H54 (cell line): ENCODE measurements at regions not wholly inside any gene's neighbourhood (a gene's known extent, or its start where the extent isn't known, plus 50 kb on each side); places are given as distances from the start of the nearest gene placed in this dataset.

Source experiments
- DNase-seq: peaks from one replicate; pipeline ENCODE4 v3.0.0; 2011; ENCODE audit warnings: low spot score, mixed read lengths; ENCODE audit not compliant: insufficient read length
- FAIRE-seq: peaks from 3 replicates; lab custom pipeline; 2011; peaks lifted over from hg19 to GRCh38; lab: Jason Lieb, UNC
- POLR2A ChIP-seq: IDR thresholded peaks from 2 replicates; pipeline ENCODE4 v1.6.1; 2011; ENCODE audit warnings: low read depth, mild to moderate bottlenecking, low read length

DNA sequence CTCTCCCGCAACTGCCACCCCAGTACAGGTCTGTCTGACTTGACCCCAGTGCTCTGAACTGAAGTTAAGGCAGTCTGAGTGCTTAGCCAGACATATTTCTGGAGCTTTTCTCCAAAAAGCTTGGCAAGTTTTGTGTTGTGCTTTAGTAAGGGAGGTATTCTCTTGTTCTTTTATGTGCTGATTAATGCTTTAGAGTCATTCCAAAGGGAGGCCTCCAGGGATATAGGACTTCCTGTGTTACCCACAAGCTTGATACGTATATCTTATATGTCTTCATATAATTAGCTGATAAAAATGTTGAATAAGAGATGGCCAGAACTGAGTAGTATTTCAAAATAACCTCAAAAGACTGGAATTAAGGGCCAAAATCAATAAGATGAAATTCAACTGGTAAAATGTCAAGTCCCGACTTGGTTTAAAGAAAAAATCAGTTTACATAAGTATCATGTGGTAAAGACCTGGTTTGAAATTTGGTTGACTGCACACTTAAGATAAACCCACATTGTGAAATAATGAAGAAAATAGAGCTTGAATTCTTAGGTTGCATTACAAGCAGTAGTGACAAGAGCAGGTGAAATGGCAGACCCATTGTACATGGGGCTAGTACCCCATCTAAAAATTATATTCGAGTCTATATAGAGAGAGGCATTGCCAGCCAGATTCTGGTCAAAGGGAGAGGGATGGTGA, 226.9 kb downstream of the SNX19 start:
- no peak for TF ChIP-seq POLR2A
- DNase-seq: no peak
- no peak for FAIRE-seq

GRCh38 chr11:130691581-130691980, 224.7 kb downstream of the SNX19 start:
- DNase-seq (no peak), FAIRE-seq (no peak)
- no peak for TF ChIP-seq POLR2A

- TF ChIP-seq POLR2A: no peak
- FAIRE-seq (no peak), DNase-seq (no peak)
Measured at GRCh38 chr11:130692220-130692619, 224.1 kb downstream of the SNX19 start.

GRCh38 chr11:130693543-130693942, 222.7 kb downstream of the SNX19 start:
- no peak for TF ChIP-seq POLR2A
- DNase-seq (no peak), FAIRE-seq (no peak)

GRCh38 chr11:130694488-130695045, 221.7 kb downstream of the SNX19 start:
- DNase-seq (no peak), FAIRE-seq (no peak)
- no peak for TF ChIP-seq POLR2A

DNA sequence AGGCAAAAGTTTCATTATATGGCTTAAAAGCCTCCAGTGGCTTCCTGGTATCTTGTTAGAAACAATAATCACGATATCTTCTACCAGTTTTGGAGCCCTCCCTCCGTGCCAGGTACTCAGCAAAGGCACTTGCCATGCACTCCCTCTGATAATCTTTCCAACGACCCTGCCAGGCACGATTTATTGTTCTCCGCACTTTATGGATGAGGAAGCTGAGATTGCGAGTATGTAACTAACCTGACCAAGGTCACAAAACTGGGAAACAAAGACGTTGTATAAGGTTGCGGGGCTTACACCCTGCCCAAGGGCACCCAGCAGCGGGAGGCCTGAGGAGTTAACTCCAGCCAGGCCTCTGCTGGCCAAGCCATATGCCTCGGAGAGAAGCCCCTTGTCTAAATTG, 218.1 kb downstream of the SNX19 start:
- no peak for TF ChIP-seq POLR2A
- FAIRE-seq: no peak
- DNase-seq: no peak

- no peak for DNase-seq
- no peak for FAIRE-seq
- TF ChIP-seq POLR2A: no peak
Measured at GRCh38 chr11:130699561-130699960, 216.7 kb downstream of the SNX19 start.

DNA sequence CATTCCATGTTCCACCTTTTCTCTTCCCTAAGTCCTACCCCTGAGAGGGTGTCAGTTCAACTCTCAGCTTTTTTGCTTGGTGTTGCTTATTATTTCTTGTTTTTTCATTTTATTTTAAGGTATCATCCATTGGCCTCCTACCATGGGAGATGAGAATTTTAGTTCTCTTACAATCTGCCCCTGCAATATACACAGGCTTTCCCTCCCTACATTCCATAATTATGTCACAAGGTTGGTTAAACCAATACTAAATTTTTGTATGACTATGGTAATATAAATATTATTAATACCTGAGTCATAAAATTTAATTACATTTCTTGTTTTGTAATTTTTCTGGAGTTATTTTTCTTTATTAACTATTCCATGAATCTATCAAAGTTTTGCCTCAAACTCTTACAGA, 216.2 kb downstream of the SNX19 start:
- no peak for DNase-seq
- TF ChIP-seq POLR2A: no peak

GRCh38 chr11:130703489-130704190, 212.6 kb downstream of the SNX19 start:
- FAIRE-seq: no peak
- no peak for TF ChIP-seq POLR2A
- no peak for DNase-seq

More for the DNA sequence above, 216.2 kb downstream of the SNX19 start:
- FAIRE-seq: no peak

- FAIRE-seq (no peak), DNase-seq (no peak)
- no peak for TF ChIP-seq POLR2A
Measured at GRCh38 chr11:130705670-130706421, 210.4 kb downstream of the SNX19 start.

GRCh38 chr11:130706572-130706971, 209.7 kb downstream of the SNX19 start:
- no peak for DNase-seq
- FAIRE-seq: no peak
- no peak for TF ChIP-seq POLR2A

DNA sequence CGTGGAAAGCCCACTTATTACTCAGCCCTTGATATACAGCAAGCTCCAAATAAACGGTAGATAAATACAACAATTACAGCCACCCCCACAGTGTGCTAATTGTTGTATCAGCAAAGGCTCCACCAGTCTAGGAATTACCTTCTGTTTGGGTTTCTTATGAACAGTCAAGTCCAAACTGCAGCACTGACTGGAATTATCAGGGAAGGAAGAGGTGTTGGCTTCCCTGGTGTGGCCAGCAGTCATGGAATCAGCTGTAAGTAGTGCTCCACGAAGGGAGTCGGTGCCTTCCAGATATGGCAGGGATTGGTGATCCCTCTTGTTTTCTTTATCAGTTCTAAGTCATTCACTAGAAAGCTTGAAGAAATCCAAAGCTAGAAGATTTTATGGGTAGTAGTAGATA, 209.1 kb downstream of the SNX19 start:
- FAIRE-seq (no peak), DNase-seq (no peak)
- no peak for TF ChIP-seq POLR2A

- no peak for TF ChIP-seq POLR2A
- no peak for DNase-seq
- FAIRE-seq: no peak
Measured at GRCh38 chr11:130709531-130709930, 206.7 kb downstream of the SNX19 start.

- FAIRE-seq (no peak), DNase-seq (no peak)
- TF ChIP-seq POLR2A: no peak
Measured at GRCh38 chr11:130710021-130710420, 206.3 kb downstream of the SNX19 start.
